IMR-90 (cell line): ENCODE measurements at regions not wholly inside any gene's neighbourhood (a gene's known extent, or its start where the extent isn't known, plus 50 kb on each side); places are given as distances from the start of the nearest gene placed in this dataset.

Experiments
- ATAC-seq: fragments of 200-7000 bp; cut with Tn5 transposase; 2 replicates; pipeline ENCODE4 v1.9.1; 2020; ENCODE audit warnings: low read depth, mild to moderate bottlenecking, moderate library complexity
- BruUV-seq: library from RNA; stranded (reverse); fragments of 400-500 nt; replicated peaks from 2 replicates; lab custom pipeline; 2021; lab: Mats Ljungman, UMichigan
- CTCF ChIA-PET: fragments of 300-600 bp; formaldehyde crosslinking; extraction: SDS; loops from one replicate; lab custom pipeline; 2021; ENCODE audit warnings: antibody characterized with exemption; lab: Yijun Ruan, JAX
- POLR2A ChIA-PET: fragments of 300-600 bp; sonication (Branson Sonifier 250); formaldehyde crosslinking; loops from one replicate; lab custom pipeline; 2022; ENCODE audit warnings: antibody characterized with exemption; ENCODE audit not compliant: unreplicated experiment; lab: Charles Lee
- DNase-seq: peaks from one replicate; pipeline ENCODE4 v3.0.0; 2013
- H2AFZ ChIP-seq: replicated peaks from 2 replicates; pipeline ENCODE3; 2013; ENCODE audit warnings: low read length, mild to moderate bottlenecking; ENCODE audit not compliant: poor library complexity
- H2AK5ac ChIP-seq: 2 replicates; pipeline ENCODE4 v1.6.1; 2013; ENCODE audit warnings: low read depth, low read length, inconsistent platforms
- H2AK9ac ChIP-seq: replicated peaks from 2 replicates; pipeline ENCODE3; 2013; ENCODE audit warnings: mild to moderate bottlenecking, low read depth, low read length, moderate library complexity; ENCODE audit not compliant: poor library complexity
- H2BK120ac ChIP-seq: 2 replicates; pipeline ENCODE4 v1.6.1; 2013; ENCODE audit warnings: low read depth, low read length, inconsistent platforms
- H2BK15ac ChIP-seq: 3 replicates; pipeline ENCODE4 v1.6.1; 2013; ENCODE audit warnings: low read depth, low read length, inconsistent platforms
- H2BK20ac ChIP-seq: 2 replicates; pipeline ENCODE4 v1.6.1; 2013; ENCODE audit warnings: low read depth, mild to moderate bottlenecking, inconsistent platforms, low read length, moderate library complexity
- H2BK5ac ChIP-seq: 2 replicates; pipeline ENCODE4 v1.6.1; 2013; ENCODE audit warnings: mild to moderate bottlenecking, low read depth, low read length, inconsistent platforms; ENCODE audit not compliant: poor library complexity, severe bottlenecking
- H3K14ac ChIP-seq: replicated peaks from 2 replicates; pipeline ENCODE4 v1.6.1; 2013; ENCODE audit warnings: low read depth, low read length, inconsistent platforms
- H3K18ac ChIP-seq: 2 replicates; pipeline ENCODE4 v1.6.1; 2013; ENCODE audit warnings: low read depth, low read length, control low read depth
- H3K23ac ChIP-seq: 2 replicates; pipeline ENCODE4 v1.6.1; 2013; ENCODE audit warnings: low read depth, low read length, inconsistent platforms
- H3K27ac ChIP-seq: 2 replicates; pipeline ENCODE4 v1.5.1; 2013; ENCODE audit warnings: mild to moderate bottlenecking, control low read depth, low read length; ENCODE audit not compliant: insufficient read depth
- H3K27me3 ChIP-seq: 2 replicates; pipeline ENCODE4 v1.6.1; 2013; ENCODE audit warnings: low read length; ENCODE audit not compliant: control insufficient read depth, insufficient read depth
- H3K36me3 ChIP-seq: 2 replicates; pipeline ENCODE4 v1.6.1; 2013; ENCODE audit warnings: low read length, mixed read lengths; ENCODE audit not compliant: control insufficient read depth, insufficient read depth
- H3K4ac ChIP-seq: 2 replicates; pipeline ENCODE4 v1.6.1; 2013; ENCODE audit warnings: low read depth, low read length, inconsistent platforms
- H3K4me1 ChIP-seq: 2 replicates; pipeline ENCODE4 v1.6.1; 2013; ENCODE audit warnings: low read length, mixed read lengths; ENCODE audit not compliant: control insufficient read depth, insufficient read depth
- H3K4me2 ChIP-seq: 2 replicates; pipeline ENCODE4 v1.6.1; 2013; ENCODE audit warnings: low read depth, mild to moderate bottlenecking, control low read depth, low read length, moderate library complexity
- H3K4me3 ChIP-seq: 2 replicates; pipeline ENCODE4 v1.5.1; 2013; ENCODE audit warnings: low read depth, mild to moderate bottlenecking, control low read depth, low read length, moderate library complexity; ENCODE audit not compliant: insufficient read depth
- H3K56ac ChIP-seq: 2 replicates; pipeline ENCODE4 v1.6.1; 2013; ENCODE audit warnings: low read length, inconsistent platforms; ENCODE audit not compliant: insufficient read depth; ENCODE audit errors: extremely low read depth
- H3K79me1 ChIP-seq, 2 experiments: 2 replicates each; pipeline ENCODE4 v1.6.1; 2013; ENCODE audit warnings: low read length in 2 of 2, inconsistent platforms in 1 of 2, low read depth in 1 of 2
- H3K9ac ChIP-seq: 2 replicates; pipeline ENCODE4 v1.6.1; 2013; ENCODE audit warnings: low read depth, low read length, control low read depth
- H3K9me1 ChIP-seq: 2 replicates; pipeline ENCODE4 v1.6.1; 2013; ENCODE audit warnings: low read length, inconsistent platforms; ENCODE audit not compliant: insufficient read depth
- H3K9me3 ChIP-seq: 2 replicates; pipeline ENCODE4 v1.6.1; 2013; ENCODE audit warnings: low read length; ENCODE audit not compliant: control insufficient read depth, insufficient read depth
- H4K20me1 ChIP-seq: 2 replicates; pipeline ENCODE4 v1.6.1; 2013; ENCODE audit warnings: low read length, inconsistent platforms; ENCODE audit not compliant: insufficient read depth
- H4K5ac ChIP-seq: 2 replicates; pipeline ENCODE4 v1.6.1; 2013; ENCODE audit warnings: mild to moderate bottlenecking, low read depth, low read length, control low read depth
- H4K8ac ChIP-seq, 2 experiments: 2 replicates each; pipeline ENCODE4 v1.6.1; 2013; ENCODE audit warnings: low read depth in 2 of 2, low read length in 2 of 2, control low read depth in 1 of 2, inconsistent platforms in 1 of 2
- H4K91ac ChIP-seq: 2 replicates; pipeline ENCODE4 v1.6.1; 2013; ENCODE audit warnings: low read depth, low read length, inconsistent platforms; ENCODE audit not compliant: insufficient read depth
- CHD1 ChIP-seq: IDR thresholded peaks from 2 replicates; pipeline ENCODE4 v1.6.1; 2012; ENCODE audit warnings: low read depth, low read length, improper control_type of control experiment
- MXI1 ChIP-seq: IDR thresholded peaks from 2 replicates; pipeline ENCODE4 v1.6.1; 2012; ENCODE audit warnings: low read depth, mild to moderate bottlenecking, low read length, moderate library complexity, borderline replicate concordance
- POLR2A ChIP-seq: IDR thresholded peaks from 2 replicates; pipeline ENCODE4 v1.6.1; 2012; ENCODE audit warnings: mild to moderate bottlenecking, low read depth, low read length
- RCOR1 ChIP-seq: IDR thresholded peaks from 2 replicates; pipeline ENCODE4 v1.6.1; 2012; ENCODE audit warnings: mild to moderate bottlenecking, low read length, improper control_type of control experiment; ENCODE audit not compliant: insufficient replicate concordance
- RFX5 ChIP-seq: IDR thresholded peaks from 2 replicates; pipeline ENCODE4 v1.8.0; 2012; ENCODE audit warnings: low read depth, mild to moderate bottlenecking, low read length, moderate library complexity
- WGBS, 2 experiments: methylation state at CpG; one replicate each; pipeline versions ENCODE4 v1.1.5 to v1.1.7; 2013; ENCODE audit warnings: missing lambda C conversion rate in 2 of 2; ENCODE audit not compliant: insufficient read length in 1 of 2; ENCODE audit errors: extremely low coverage in 2 of 2; 5-methylcytosine and 5-hydroxymethylcytosine counted together
- dilution Hi-C: fragments of 300-500 bp; cut with HindIII; formaldehyde crosslinking; loops from one replicate; pipeline ENCODE4 v1.14.3; 2018; ENCODE audit warnings: low sequenced_read_pairs; ENCODE audit not compliant: unreplicated experiment
- in situ Hi-C: fragments of 300-500 bp; cut with MboI; formaldehyde crosslinking; loops from 3 replicates; pipeline ENCODE4 v1.14.3; 2019; ENCODE audit warnings: low sequenced_read_pairs, inconsistent platforms, mixed read lengths
- intact Hi-C: fragments of 100-400 bp; cut with micrococcal nuclease; formaldehyde crosslinking; loops from 2 replicates; pipeline ENCODE4 v1.10.0; 2022
- TF ChIP-seq, protein P1 (sequence below): conservative IDR thresholded peaks from 2 replicates; pipeline ENCODE4 v1.5.1; 2012; ENCODE audit warnings: mild to moderate bottlenecking, low read depth, low read length, improper control_type of control experiment
- TF ChIP-seq, protein P2 (sequence below): fragments of 150-350 bp; IDR thresholded peaks from 2 replicates; pipeline ENCODE4 v1.6.1; 2017; ENCODE audit warnings: mild to moderate bottlenecking, antibody characterized with exemption, low read length, low read depth

DNA sequence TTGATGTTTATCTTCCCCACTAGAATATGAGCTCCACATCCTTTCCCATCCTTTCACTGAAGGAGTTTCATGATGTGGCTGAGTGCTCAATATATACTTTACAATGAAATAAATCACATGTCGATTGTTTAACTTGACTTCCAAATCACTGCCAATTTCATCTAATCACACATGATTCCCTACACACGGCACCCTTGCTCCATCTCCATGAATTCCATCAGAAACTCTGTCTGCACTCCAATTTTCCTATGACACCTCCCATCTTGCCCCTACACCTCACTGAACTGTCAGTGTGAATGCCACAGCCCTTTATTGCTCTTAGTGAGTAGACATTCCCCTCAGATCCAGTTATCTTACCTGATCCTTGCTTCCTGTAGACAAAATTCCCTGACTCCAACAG, 366.0 kb downstream of the CMPK2 start:
- H3K36me3 ChIP-seq = no peaks in the 10 kb centered on the region
- DNase-seq (no peak), ATAC-seq (no peak)
- peaks cover 3% of the 10 kb centered on the region; the same call in 1 of the 2 replicates for H3K9me1 ChIP-seq
- no peak overlapping the region for H2BK5ac ChIP-seq
- no peak overlapping the region for H2AFZ ChIP-seq
- BruUV-seq = no TSS peak
- in situ Hi-C loops (no loop called here), intact Hi-C loops (no loop called here), dilution Hi-C loops (no loop called here)
- no peak overlapping the region for H2BK20ac ChIP-seq
- H3K4me2 ChIP-seq = no peak overlapping the region
- no peak overlapping the region for H2BK120ac ChIP-seq
- H3K56ac ChIP-seq = no peak overlapping the region
- H3K23ac ChIP-seq = no peak overlapping the region
- CTCF ChIA-PET = interaction anchor here (0.6 kb wide), 1 partner anchor 21 kb away, joined by 12 read pairs; no protein-coding TSS in a partner anchor
- TF ChIP-seq RFX5 (no peak), RCOR1 (no peak), CHD1 (no peak), POLR2A (no peak), MXI1 (no peak)
- TF ChIP-seq, protein P1, sequence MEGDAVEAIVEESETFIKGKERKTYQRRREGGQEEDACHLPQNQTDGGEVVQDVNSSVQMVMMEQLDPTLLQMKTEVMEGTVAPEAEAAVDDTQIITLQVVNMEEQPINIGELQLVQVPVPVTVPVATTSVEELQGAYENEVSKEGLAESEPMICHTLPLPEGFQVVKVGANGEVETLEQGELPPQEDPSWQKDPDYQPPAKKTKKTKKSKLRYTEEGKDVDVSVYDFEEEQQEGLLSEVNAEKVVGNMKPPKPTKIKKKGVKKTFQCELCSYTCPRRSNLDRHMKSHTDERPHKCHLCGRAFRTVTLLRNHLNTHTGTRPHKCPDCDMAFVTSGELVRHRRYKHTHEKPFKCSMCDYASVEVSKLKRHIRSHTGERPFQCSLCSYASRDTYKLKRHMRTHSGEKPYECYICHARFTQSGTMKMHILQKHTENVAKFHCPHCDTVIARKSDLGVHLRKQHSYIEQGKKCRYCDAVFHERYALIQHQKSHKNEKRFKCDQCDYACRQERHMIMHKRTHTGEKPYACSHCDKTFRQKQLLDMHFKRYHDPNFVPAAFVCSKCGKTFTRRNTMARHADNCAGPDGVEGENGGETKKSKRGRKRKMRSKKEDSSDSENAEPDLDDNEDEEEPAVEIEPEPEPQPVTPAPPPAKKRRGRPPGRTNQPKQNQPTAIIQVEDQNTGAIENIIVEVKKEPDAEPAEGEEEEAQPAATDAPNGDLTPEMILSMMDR = no peak
- TF ChIP-seq, protein P2, sequence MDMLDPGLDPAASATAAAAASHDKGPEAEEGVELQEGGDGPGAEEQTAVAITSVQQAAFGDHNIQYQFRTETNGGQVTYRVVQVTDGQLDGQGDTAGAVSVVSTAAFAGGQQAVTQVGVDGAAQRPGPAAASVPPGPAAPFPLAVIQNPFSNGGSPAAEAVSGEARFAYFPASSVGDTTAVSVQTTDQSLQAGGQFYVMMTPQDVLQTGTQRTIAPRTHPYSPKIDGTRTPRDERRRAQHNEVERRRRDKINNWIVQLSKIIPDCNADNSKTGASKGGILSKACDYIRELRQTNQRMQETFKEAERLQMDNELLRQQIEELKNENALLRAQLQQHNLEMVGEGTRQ = no peak
- H3K4me1 ChIP-seq = no peaks in the 10 kb centered on the region; the same call in 1 of the 2 replicates
- WGBS, 2 experiments = no CpG with 5 or more reads among the region's 2 CpGs
- peaks cover 3% of the 10 kb centered on the region; the same call in 1 of the 2 replicates for H3K9me3 ChIP-seq
- no peak overlapping the region for H3K4ac ChIP-seq
- no peak overlapping the region for H3K14ac ChIP-seq
- H2AK9ac ChIP-seq = no peak overlapping the region
- no peak overlapping the region for H4K91ac ChIP-seq
- no peak overlapping the region for H3K4me3 ChIP-seq
- no peak overlapping the region for H4K5ac ChIP-seq
- no peaks in the 10 kb centered on the region for H3K27me3 ChIP-seq
- H4K8ac ChIP-seq = no peak overlapping the region
- no peaks in the 10 kb centered on the region for H4K20me1 ChIP-seq
- H3K27ac ChIP-seq = no peak overlapping the region
- POLR2A ChIA-PET = no interaction called here
- no peak overlapping the region for H2AK5ac ChIP-seq
- H2BK15ac ChIP-seq = no peak overlapping the region
- H3K79me1 ChIP-seq = no peaks in the 10 kb centered on the region
- H3K18ac ChIP-seq = no peak overlapping the region
- no peak overlapping the region for H3K9ac ChIP-seq
